NCI-H1694 (cell line): ENCODE measurements at regions not wholly inside any gene's neighbourhood (a gene's known extent, or its start where the extent isn't known, plus 50 kb on each side); places are given as distances from the start of the nearest gene placed in this dataset.

ENCODE experiments used
- DNase-seq: peaks from one replicate; lab custom pipeline; 2025; lab: John Stamatoyannopoulos, UW

- DNase-seq, result no peak
Observed at GRCh38 chr14:49464885-49465284, 121.3 kb downstream of the RPS29 start.

- no peak for DNase-seq
Observed at GRCh38 chr14:49463146-49463545, 123.0 kb downstream of the RPS29 start.

- peak; percentile 78 for DNase-seq
Observed at GRCh38 chr14:49461529-49462401, 124.4 kb downstream of the RPS29 start.

- no peak for DNase-seq
Observed at GRCh38 chr14:49460662-49461061, 125.5 kb downstream of the RPS29 start.

GRCh38 chr14:49456589-49456988 lies 129.6 kb downstream of the RPS29 start:
- no peak for DNase-seq

GRCh38 chr14:49451938-49452337 lies 134.2 kb downstream of the RPS29 start:
- DNase-seq, result no peak

GRCh38 chr14:49449749-49450148 lies 136.4 kb downstream of the RPS29 start:
- no peak for DNase-seq

- DNase-seq, result no peak
Observed at GRCh38 chr14:49447540-49448107, 138.6 kb downstream of the RPS29 start.

GRCh38 chr14:49446801-49447200 lies 139.4 kb downstream of the RPS29 start:
- DNase-seq, result no peak

- no peak for DNase-seq
Observed at GRCh38 chr14:49438256-49438770, 147.9 kb downstream of the RPS29 start.

- DNase-seq, result no peak
Observed at GRCh38 chr14:49428076-49428475, 158.1 kb downstream of the RPS29 start.

- DNase-seq, result no peak
Observed at GRCh38 chr14:49427117-49427516, 159.1 kb downstream of the RPS29 start.

- DNase-seq, result no peak
Observed at GRCh38 chr14:49425921-49426320, 160.3 kb downstream of the RPS29 start.

- DNase-seq, result no peak
Observed at GRCh38 chr14:49424436-49425331, 161.5 kb downstream of the RPS29 start.

- no peak for DNase-seq
Observed at GRCh38 chr14:49420201-49420600, 166.0 kb downstream of the RPS29 start.

- no peak for DNase-seq
Observed at GRCh38 chr14:49418789-49419188, 167.4 kb downstream of the RPS29 start.

- no peak for DNase-seq
Observed at GRCh38 chr14:49417790-49418189, 168.4 kb downstream of the RPS29 start.

- DNase-seq, result no peak
Observed at GRCh38 chr14:49408187-49408933, 177.8 kb downstream of the RPS29 start.

GRCh38 chr14:49405291-49405690 lies 180.9 kb downstream of the RPS29 start:
- DNase-seq, result no peak

GRCh38 chr14:49401373-49401772 lies 184.8 kb downstream of the RPS29 start:
- DNase-seq, result no peak

- DNase-seq, result no peak
Observed at GRCh38 chr14:49396801-49397200, 189.4 kb downstream of the RPS29 start.

GRCh38 chr14:49381778-49382177 lies 204.4 kb downstream of the RPS29 start:
- DNase-seq, result no peak
